ENCODE measurements at regions not wholly inside any gene's neighbourhood (a gene's known extent, or its start where the extent isn't known, plus 50 kb on each side); places are given as distances from the start of the nearest gene placed in this dataset.

DNA sequence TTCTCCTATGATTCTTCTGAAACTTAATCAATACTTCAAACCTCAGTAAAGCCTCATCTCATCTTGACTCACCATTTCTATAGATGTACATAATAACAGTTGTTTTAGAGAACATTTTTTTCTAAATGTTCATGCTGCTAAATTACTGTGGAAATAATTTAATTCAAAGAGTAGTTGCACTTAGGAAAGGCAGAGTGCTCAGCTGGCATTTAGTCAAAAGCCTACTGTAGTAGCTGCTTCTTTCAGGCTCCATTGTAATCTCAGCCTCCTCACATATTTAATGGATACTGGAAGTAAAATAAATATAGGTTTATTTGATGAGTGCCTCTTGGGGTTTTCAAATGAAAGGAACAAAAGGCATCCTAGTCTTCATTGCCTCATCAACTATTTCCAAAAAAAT, 325.0 kb downstream of the CCER1 start:
- no peak for TF ChIP-seq POLR2A (IDR thresholded peaks at IDR 0.05)
- no peak for TF ChIP-seq CTCF (IDR thresholded peaks at IDR 0.05)
